SH-SY5Y (cell line): ENCODE measurements at regions not wholly inside any gene's neighbourhood (a gene's known extent, or its start where the extent isn't known, plus 50 kb on each side); places are given as distances from the start of the nearest gene placed in this dataset.

ENCODE experiments used
- GATA2 ChIP-seq: IDR thresholded peaks from 2 replicates; pipeline ENCODE4 v1.6.1; 2011; ENCODE audit warnings: mild to moderate bottlenecking, low read depth, low read length
- GATA3 ChIP-seq: IDR thresholded peaks from 2 replicates; pipeline ENCODE4 v1.6.1; 2011; ENCODE audit warnings: low read depth, mild to moderate bottlenecking, low read length, moderate library complexity

DNA sequence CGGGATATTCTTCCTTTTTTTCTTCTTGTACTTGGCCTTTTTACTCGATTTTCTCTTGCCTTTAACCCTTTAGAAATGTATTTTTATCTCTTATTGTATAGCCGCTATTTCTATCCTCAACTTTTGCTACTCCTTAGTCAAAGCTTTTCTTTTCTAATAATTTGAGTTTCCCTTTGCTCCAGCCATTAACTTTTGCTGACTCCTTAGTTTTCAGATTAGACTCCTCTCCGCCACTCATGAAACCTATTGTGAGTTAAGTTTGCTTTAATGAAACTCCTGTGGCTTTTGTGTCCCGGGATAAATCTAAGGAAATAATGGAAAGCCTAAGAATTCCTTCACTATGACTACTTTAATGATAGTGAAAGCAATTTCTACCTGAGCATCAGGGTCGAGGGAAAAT, 590.3 kb upstream of the CITED2 start:
- TF ChIP-seq GATA3 (no peak), GATA2 (no peak)

DNA sequence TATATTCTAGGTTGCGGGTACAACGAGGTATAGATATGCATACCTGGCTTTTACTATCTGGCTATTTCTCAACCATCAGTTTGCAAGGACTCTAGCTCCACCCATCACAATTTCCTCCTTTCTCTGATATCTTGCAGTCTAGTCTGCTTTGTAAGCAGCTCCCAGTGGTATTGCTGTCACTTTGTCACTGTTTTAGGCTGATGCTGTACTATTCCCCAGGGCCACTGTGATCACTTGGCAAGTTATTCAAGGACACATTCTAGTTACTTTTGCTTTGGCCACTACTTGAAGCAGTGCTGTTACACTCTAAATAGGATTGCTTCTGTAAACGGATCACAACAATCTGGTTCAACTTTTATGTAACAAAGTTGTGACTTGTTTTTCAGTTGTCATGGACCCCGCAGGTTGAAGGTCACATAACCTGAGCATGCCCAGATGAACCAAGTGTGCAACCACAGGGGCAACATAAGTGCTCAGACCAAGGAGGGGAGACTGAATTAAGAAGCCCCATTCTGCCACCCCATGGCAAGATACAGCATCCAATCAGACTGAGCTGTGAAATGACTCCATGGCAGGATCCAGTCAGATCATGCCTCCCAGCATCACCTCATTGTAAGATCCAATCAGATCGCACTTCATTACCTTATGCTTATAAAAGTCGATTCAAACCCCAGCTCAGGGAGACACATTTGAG, 588.4 kb upstream of the CITED2 start:
- TF ChIP-seq GATA3: no peak
- TF ChIP-seq GATA2: no peak

DNA sequence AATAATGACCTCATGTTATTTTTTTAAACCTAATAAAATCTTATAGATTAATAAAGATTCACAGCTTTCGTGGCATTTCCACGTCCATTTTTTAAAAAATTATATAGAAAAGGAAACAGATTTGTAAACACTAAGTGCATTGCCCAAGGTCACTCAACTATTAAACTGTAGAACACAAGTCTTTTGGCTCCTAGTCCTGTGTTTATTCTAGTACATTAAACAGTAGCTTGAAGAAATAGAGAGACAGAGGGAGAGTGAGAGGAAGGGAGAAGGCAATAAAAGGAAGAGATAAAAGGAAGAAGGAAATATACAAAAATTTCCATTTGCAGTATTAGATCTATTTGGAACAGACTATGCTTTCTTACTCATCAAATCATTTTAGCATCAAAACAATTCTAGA, 586.7 kb upstream of the CITED2 start:
- TF ChIP-seq GATA2 (no peak), GATA3 (no peak)

DNA sequence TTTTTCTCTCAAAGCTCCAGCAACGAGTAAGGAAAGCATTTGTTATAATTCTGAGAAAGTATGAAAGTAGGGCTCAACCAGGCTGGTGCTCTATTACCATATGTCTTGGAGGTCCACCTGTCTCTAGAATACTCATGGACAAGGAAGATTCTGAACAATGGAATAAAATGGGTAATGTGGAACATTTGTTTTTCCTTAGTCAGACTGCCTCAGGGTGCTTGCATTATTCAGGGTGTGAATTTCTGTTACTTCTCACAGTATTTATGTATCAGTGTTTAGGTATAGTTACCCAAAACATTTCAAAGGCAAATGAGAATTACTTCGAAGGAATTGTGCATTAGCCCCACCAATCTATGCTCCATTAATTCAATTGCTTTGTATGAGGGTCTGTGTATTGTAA, 586.2 kb upstream of the CITED2 start:
- TF ChIP-seq GATA3 (no peak), GATA2 (no peak)

DNA sequence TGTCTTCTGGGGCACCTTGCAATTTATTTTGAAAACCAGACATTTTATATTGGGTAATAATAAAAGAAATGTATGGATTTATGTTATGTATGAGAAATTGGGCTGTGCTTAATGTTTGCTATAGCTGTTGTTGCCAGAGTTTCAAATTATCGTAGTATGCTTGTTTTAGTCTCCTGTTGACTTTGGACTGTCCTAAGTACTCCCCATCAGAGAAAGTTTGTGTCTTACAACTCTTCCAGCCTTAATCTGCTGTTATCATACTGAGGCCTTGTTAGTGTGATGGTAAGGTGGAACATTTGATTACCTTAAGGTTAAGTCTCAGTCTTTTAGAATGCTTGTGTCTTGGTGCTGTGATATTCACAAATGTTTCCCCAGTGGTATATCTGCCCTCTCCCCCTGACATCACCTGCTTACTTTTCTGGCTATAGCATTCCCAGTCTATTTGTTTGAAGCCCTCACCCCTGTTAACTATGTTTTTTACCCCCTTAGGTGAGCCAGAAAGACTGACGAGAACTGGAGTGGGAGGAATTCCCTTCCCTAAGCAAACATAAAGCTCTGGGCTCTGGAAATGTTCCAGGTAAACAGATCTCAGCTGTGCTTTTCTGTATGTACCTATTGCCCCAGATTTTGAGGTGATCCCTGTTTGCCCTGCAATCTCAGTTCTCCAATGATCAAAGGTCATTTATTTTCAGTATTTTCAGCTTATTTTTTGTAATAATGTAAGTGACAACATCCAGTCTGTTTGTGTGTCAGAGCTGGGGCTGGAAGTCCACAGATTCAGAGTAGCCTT, 581.1 kb upstream of the CITED2 start:
- TF ChIP-seq GATA3: no peak

DNA sequence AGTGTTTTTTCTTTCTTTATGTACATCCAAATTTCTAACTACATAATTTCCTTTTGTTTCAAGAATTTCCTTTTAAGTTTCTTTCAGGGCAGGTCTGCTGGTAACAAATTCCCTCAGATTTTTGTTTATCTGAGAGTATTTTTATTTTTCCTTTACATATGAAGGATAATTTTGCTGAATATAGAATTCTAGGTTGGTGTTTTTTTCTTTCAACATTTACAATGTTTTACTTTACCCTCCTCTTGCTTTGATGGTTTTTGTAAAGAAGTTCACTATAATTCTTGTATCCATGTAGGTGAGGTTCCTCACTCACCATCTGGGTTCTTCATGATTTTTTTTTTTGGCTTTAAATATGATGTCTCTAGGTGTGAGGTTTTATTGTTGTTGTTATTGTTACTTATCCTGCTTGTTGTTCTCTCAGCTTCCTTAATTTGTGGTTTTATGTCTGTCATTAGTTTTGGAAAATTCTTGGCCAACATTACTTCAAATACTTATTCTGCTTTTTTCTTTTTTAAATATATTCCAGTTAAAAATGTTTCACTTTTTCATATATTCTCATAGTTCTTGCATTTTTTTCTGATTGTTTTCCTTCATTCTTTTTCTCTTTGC, 580.1 kb upstream of the CITED2 start:
- TF ChIP-seq GATA3: no peak
- TF ChIP-seq GATA2: no peak

DNA sequence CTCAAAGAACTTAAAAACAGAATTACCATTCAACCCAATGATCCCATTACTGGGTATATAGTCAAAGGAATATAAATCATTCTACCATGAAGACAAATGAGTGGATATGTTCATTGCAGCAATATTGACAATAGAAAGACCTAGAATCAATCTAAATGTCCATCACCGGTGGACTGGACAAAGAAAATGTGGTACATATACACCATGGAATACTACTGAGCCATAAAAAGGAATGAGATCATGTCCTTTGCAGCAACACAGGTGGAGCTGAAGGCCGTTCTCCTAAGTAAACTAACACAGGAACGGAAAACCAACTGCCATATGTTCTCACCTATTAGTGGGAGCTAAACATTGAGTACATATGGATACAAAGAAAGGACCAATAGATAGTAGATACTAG, 576.7 kb upstream of the CITED2 start:
- TF ChIP-seq GATA2 (no peak), GATA3 (no peak)

DNA sequence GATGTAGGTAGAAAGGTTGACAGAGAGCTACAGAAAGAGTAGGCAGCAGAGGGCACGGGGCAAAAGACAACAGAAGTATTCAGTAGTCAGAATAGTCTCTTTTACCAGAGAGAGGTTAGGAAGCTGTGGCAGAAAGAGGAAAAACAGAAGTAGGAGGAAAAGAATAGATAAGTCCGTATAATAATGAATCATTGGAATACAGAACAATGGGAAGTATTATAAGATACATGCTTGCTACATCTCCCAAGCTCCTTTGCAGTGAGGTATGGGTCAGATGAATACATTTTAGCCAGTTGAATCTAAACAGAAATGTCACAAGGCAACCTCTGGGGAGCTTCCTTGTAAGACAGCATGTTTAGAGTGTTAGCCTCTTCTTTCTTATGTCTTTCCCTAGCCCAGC, 570.5 kb upstream of the CITED2 start:
- TF ChIP-seq GATA3: no peak
- TF ChIP-seq GATA2: no peak

DNA sequence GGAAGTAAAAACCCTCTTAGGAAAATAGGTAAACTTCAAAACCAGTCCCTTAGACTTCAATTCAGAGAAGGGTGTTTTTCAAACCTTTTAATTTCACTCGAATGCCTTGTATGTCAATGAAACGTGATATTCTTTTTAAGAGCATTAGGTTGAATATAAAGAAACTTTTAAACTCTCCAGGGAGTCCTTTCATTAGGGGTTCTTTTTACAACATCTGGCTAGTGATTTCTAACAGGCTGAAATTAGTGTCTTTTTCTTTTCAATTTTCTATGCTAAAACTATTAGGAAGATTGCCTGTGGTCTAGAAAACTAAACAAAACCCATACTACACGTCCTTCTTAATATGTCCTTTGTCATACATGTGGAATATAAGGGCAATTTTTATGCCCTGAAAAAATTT, 569.7 kb upstream of the CITED2 start:
- TF ChIP-seq GATA3 (no peak), GATA2 (no peak)

DNA sequence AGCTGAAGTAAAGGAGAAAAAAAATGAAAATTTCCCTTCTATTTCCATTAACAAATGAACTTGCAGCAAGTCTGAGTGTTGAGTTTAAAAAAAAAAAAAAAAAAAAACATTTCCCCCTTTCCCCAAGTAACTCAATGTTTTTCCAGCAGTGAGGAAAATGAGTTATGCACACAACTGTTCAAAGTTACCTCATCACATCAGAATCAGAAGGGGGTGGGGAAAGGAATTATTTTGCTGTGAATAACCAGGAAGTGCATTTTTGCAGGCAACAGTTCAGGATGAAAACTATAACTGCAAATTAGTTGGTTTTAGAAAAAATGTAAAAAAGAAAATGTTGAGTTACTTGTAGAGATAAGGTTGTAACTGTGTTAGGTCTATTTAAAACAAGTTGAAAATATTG, 568.9 kb upstream of the CITED2 start:
- TF ChIP-seq GATA3 (no peak), GATA2 (no peak)

DNA sequence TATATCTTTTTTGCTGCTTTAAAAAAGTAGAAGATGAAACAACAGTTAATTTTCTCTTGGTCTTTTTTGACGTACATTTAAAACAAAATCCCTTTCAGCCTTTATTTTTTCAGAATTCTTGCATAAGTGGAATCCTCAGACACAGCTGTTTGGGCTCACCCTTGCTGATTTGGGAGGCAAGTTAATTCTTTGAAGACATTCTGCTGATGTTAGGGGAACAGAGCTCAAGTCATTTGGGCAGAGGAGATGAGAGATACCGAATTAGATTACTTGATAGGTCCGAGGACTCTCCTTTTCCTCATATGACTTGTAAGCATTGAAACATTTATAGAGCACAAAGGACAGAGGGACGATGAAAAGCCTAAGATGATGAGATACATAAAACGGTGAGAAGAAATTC, 567.9 kb upstream of the CITED2 start:
- TF ChIP-seq GATA3 (no peak), GATA2 (no peak)

DNA sequence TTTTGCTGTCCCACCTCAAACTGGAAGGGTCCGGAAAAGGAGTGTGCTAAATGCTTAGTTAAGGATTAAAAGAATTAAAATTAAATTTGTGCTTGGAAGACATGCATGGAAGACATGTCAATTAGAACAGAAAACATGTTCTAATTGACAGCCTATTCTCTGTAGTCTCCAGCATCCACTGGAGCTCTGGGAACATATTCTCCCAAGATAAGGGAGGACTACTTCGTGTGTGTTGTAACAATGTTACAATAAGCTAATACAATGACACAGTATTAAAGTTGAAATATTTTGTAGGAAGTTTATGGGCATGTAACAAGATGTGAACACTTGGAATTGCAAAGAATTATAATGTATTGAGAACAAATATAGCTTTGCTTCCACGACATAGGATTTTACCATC, 567.4 kb upstream of the CITED2 start:
- TF ChIP-seq GATA2 (no peak), GATA3 (no peak)

DNA sequence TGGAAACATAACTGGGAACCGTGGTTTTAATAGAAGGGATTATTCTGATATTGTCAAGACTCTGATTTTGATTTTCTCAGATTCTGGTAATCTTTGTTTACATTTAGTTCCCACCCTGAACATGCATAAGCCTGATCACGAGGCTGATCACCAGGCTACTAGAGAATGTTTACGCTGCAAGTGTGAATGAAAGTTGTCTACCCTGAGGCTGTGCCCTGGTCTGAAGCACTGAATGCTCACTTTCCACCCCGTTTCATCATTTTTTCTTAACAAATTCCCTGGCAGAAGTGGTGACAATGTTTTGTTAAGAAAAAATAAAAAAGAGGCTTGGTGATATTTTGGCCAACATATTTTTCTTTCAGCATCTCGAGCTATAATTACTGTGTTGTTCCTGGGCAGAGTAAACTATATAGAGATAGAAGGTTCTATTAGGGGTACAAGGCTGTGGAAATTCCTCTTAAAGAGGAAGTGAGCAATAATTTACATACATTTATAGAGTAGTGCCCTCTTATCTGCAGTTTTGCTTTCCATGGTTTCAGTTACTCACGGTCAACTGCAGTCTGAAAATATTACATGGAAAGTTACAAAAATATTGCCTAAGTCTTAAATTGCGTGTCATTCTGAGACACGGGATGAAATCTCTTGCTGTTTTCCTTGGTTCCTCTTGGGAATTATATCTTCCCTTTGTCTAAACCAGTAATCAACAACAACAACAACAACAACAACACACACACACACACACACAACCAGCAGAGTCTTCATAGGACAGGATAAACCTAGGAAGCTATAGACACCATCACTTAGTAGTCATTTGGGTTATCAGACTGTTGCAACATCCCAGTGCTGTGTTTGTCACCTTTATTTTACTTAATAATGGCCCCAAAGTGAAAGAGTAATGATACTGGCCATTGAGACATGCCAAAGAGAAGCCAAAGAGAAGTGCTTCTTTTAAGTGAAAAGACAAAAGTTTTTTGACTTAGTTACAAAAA, 566.6 kb upstream of the CITED2 start:
- TF ChIP-seq GATA2 (no peak), GATA3 (no peak)
